CD4-positive, alpha-beta T cell (primary cell): ENCODE measurements at regions not wholly inside any gene's neighbourhood (a gene's known extent, or its start where the extent isn't known, plus 50 kb on each side); places are given as distances from the start of the nearest gene placed in this dataset.

Source experiments
- ATAC-seq: fragments of 200-7000 bp; cut with Tn5 transposase; one replicate; pipeline ENCODE4 v1.10.0; 2022; ENCODE audit warnings: mild to moderate bottlenecking; ENCODE audit not compliant: poor library complexity
- CTCF ChIA-PET: fragments of 350-600 bp; sonication (Branson Sonifier 250); formaldehyde crosslinking; loops from one replicate; lab custom pipeline; 2021; ENCODE audit warnings: antibody characterized with exemption, inconsistent platforms; lab: Charles Lee
- POLR2A ChIA-PET: fragments of 350-600 bp; sonication (Branson Sonifier 250); formaldehyde crosslinking; loops from one replicate; lab custom pipeline; 2021; ENCODE audit warnings: antibody characterized with exemption, inconsistent platforms; lab: Charles Lee
- DNase-seq, 14 experiments: peaks; one replicate each; pipeline ENCODE4 v3.0.0-alpha.2; 2013 to 2020; ENCODE audit warnings: mixed read lengths in 2 of 14
- H3K27ac ChIP-seq, 2 donors: one replicate each; pipeline versions ENCODE4 v1.5.1 to v1.7.0; 2013; ENCODE audit warnings: low read length in 2 of 2, low read depth in 1 of 2, mild to moderate bottlenecking in 1 of 2
- H3K27me3 ChIP-seq, 2 experiments: 1 replicate in 1 of 2; 2 replicates in 1 of 2; pipeline versions ENCODE4 v1.6.1 to v1.7.0; 2013; ENCODE audit warnings: low read length in 2 of 2, control low read depth in 1 of 2, mild to moderate bottlenecking in 1 of 2, moderate library complexity in 1 of 2; ENCODE audit not compliant: insufficient read depth in 2 of 2, control insufficient read depth in 1 of 2
- H3K36me3 ChIP-seq: one replicate; pipeline ENCODE4 v1.6.1; 2013; ENCODE audit warnings: low read length, control low read depth; ENCODE audit not compliant: insufficient read depth
- H3K4me1 ChIP-seq: one replicate; pipeline ENCODE4 v1.6.1; 2013; ENCODE audit warnings: low read length, control low read depth; ENCODE audit not compliant: insufficient read depth
- H3K4me3 ChIP-seq: one replicate; pipeline ENCODE4 v1.5.1; 2013; ENCODE audit warnings: mild to moderate bottlenecking, low read length, moderate library complexity
- H3K9me3 ChIP-seq, 2 experiments: 1 replicate in 1 of 2; 2 replicates in 1 of 2; pipeline versions ENCODE4 v1.6.1 to v1.7.0; 2013; ENCODE audit warnings: low read length in 2 of 2, mild to moderate bottlenecking in 2 of 2, control low read depth in 1 of 2, moderate library complexity in 1 of 2; ENCODE audit not compliant: control insufficient read depth in 1 of 2, insufficient read depth in 1 of 2
- H3K27ac Mint-ChIP-seq: one replicate; pipeline ENCODE4 v1.8.0; 2020; ENCODE audit warnings: mixed read lengths
- H3K27me3 Mint-ChIP-seq: one replicate; pipeline ENCODE4 v1.8.0; 2021; ENCODE audit warnings: mixed read lengths
- H3K36me3 Mint-ChIP-seq: one replicate; pipeline ENCODE4 v1.8.0; 2021; ENCODE audit warnings: low read depth, mixed read lengths
- H3K4me1 Mint-ChIP-seq: one replicate; pipeline ENCODE4 v1.8.0; 2021; ENCODE audit warnings: low read depth, mixed read lengths
- H3K4me3 Mint-ChIP-seq: one replicate; pipeline ENCODE4 v1.8.0; 2020; ENCODE audit warnings: mild to moderate bottlenecking, mixed read lengths
- H3K9me3 Mint-ChIP-seq: one replicate; pipeline ENCODE4 v1.8.0; 2020; ENCODE audit warnings: mixed read lengths
- intact Hi-C, 2 experiments: fragments of 100-400 bp; cut with DNase I in 1 of 2; cut with micrococcal nuclease in 1 of 2; formaldehyde crosslinking; loops; one replicate each; pipeline versions ENCODE4 v1.15.1 to v1.9.0; 2023 to 2025; cut with DNase I, micrococcal nuclease
- TF ChIP-seq, protein P1 (sequence below): fragments of 200-600 bp; IDR thresholded peaks from one replicate; pipeline ENCODE4 v1.8.0; 2022; ENCODE audit warnings: antibody characterized with exemption, mild to moderate bottlenecking

DNA sequence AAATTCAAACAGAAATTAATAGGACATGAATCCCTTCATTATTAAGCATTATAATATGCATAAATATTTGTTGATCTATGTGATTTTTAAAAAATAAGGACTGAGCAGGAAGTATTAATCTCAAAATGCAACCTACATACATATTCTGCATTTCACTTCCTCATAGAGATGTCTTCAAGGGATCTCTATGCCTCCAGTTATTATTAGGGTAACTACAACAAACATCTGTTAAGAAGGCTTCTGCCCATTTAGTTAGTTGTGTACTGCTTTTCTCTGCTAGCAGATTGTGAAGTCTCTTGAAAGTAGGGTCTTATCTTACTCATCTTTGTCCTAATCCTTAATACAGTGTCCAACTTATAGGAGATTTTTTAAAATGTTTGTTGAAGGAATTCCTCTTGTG lies 414.1 kb downstream of the ACTL7B start:
- ChIA-PET POLR2A (no interaction called here), CTCF (no interaction called here)
- Histone ChIP-seq H3K27ac (no peak overlapping the region), H3K4me3 (no peak overlapping the region), H3K9me3 (peaks cover 0 to 4% of the 10 kb centered on the region in 2 experiments), H3K4me1 (no peaks in the 10 kb centered on the region), H3K36me3 (no peaks in the 10 kb centered on the region), H3K27me3 (no peaks in the 10 kb centered on the region)
- H3K4me3 Mint-ChIP-seq, result no peak overlapping the region
- no peaks in the 10 kb centered on the region for H3K27me3 Mint-ChIP-seq
- no peaks in the 10 kb centered on the region for H3K36me3 Mint-ChIP-seq
- DNase-seq (no peak), ATAC-seq (no peak)
- TF ChIP-seq, protein P1, sequence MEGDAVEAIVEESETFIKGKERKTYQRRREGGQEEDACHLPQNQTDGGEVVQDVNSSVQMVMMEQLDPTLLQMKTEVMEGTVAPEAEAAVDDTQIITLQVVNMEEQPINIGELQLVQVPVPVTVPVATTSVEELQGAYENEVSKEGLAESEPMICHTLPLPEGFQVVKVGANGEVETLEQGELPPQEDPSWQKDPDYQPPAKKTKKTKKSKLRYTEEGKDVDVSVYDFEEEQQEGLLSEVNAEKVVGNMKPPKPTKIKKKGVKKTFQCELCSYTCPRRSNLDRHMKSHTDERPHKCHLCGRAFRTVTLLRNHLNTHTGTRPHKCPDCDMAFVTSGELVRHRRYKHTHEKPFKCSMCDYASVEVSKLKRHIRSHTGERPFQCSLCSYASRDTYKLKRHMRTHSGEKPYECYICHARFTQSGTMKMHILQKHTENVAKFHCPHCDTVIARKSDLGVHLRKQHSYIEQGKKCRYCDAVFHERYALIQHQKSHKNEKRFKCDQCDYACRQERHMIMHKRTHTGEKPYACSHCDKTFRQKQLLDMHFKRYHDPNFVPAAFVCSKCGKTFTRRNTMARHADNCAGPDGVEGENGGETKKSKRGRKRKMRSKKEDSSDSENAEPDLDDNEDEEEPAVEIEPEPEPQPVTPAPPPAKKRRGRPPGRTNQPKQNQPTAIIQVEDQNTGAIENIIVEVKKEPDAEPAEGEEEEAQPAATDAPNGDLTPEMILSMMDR, result no peak
- H3K4me1 Mint-ChIP-seq, result no peaks in the 10 kb centered on the region
- peaks cover 4% of the 10 kb centered on the region for H3K9me3 Mint-ChIP-seq
- intact Hi-C loops, result no loop called here
- H3K27ac Mint-ChIP-seq, result no peak overlapping the region

DNA sequence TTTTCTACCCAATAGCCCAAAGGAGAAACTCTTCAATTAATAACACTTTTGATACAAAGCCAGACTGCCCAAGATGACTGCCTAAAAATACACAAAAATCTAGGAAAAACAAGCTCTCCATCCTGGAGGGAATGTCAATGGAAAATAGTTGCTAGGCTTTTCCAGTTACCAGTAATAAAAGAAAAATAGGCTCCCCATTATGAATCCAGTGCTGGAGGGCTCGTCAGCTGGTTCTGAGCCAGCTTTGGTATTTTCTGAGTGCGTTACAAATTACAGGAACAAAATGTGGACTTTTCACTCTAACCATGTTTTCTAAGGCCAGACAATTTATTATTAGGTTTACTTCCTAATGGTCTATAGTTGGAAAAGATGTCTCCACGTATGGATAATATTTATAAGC lies 414.5 kb downstream of the ACTL7B start:
- Mint-ChIP-seq H3K27ac (no peak overlapping the region), H3K4me1 (no peaks in the 10 kb centered on the region), H3K4me3 (no peak overlapping the region), H3K9me3 (peaks cover 4% of the 10 kb centered on the region), H3K27me3 (no peaks in the 10 kb centered on the region), H3K36me3 (no peaks in the 10 kb centered on the region)
- H3K36me3 ChIP-seq, result no peaks in the 10 kb centered on the region
- H3K27ac ChIP-seq, result no peak overlapping the region
- peaks cover 0 to 4% of the 10 kb centered on the region in 2 experiments for H3K9me3 ChIP-seq
- H3K27me3 ChIP-seq, result no peaks in the 10 kb centered on the region
- ChIA-PET CTCF (no interaction called here), POLR2A (no interaction called here)
- no peaks in the 10 kb centered on the region for H3K4me1 ChIP-seq
- TF ChIP-seq, protein P1, result no peak
- no peak for ATAC-seq
- intact Hi-C loops, result no loop called here
- no peak for DNase-seq
- H3K4me3 ChIP-seq, result no peak overlapping the region

DNA sequence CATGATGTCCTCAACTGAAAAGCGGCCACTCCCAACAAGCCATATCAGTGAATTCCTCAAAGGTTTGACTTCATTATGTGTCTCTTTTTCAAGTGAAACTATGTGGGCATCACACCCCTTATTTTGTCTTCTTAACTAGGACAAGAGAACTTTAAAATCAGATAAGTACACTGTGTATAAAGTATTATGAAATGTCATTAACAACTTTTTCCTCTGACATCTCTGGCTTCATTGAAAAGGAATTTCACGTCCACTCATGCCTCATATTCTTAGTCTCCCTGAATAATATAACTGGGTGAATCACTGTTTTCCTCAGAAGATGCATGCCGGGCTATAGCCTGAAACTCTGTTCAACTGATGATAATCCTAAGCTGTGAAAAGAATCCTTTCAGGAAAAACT lies 415.8 kb downstream of the ACTL7B start:
- no peaks in the 10 kb centered on the region for H3K36me3 ChIP-seq
- H3K4me1 ChIP-seq, result no peaks in the 10 kb centered on the region
- H3K27ac ChIP-seq, result no peak overlapping the region
- H3K4me1 Mint-ChIP-seq, result no peaks in the 10 kb centered on the region
- H3K27me3 ChIP-seq, result no peaks in the 10 kb centered on the region
- peaks cover 0 to 4% of the 10 kb centered on the region in 2 experiments for H3K9me3 ChIP-seq
- no peaks in the 10 kb centered on the region for H3K36me3 Mint-ChIP-seq
- ChIA-PET CTCF (no interaction called here), POLR2A (no interaction called here)
- no peak overlapping the region for H3K4me3 ChIP-seq
- TF ChIP-seq, protein P1, result no peak
- no peak for DNase-seq
- intact Hi-C loops, result no loop called here
- no peak overlapping the region for H3K27ac Mint-ChIP-seq
- H3K4me3 Mint-ChIP-seq, result no peak overlapping the region
- ATAC-seq, result no peak
- peaks cover 4% of the 10 kb centered on the region for H3K9me3 Mint-ChIP-seq
- H3K27me3 Mint-ChIP-seq, result no peaks in the 10 kb centered on the region
